ENCODE measurements at regions not wholly inside any gene's neighbourhood (a gene's known extent, or its start where the extent isn't known, plus 50 kb on each side); places are given as distances from the start of the nearest gene placed in this dataset.

DNA sequence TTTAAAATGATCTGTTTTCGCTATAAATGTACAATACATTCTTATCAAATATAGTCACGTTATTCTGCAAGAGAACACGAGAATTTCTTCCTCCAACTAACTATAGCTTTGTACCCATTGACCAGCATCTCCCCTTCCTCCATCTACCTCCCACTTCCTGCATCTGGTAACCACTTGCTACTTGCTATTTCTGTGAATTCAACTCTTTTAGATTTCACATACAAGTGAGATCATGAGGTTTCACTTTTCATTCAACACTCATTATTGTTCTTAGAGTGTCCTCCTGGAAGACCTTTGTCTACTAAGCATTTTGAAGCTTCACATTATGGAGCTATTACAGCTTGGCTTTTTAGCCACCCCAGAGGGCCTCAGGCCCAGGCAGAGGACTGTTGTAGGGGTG, 741.3 kb upstream of the FZD8 start:
- no peaks in the 10 kb centered on the region for H3K4me1 ChIP-seq
- DNase-seq (no peak), ATAC-seq (no peak)
- no peak overlapping the region for H3K27ac ChIP-seq
- H3K4me3 ChIP-seq: no peak overlapping the region
- intact Hi-C loops (cut with DNase I; ENCODE audit: low total_unique reads): no loop called here
- in situ Hi-C loops (cut with MboI; ENCODE audit: low sequenced_read_pairs in 4 of 4): no loop called here
- no peaks in the 10 kb centered on the region for H3K27me3 ChIP-seq
- no peaks in the 10 kb centered on the region for H3K36me3 ChIP-seq
- TF ChIP-seq POLR2A (IDR thresholded peaks at IDR 0.05): no peak
- TF ChIP-seq, protein P1, sequence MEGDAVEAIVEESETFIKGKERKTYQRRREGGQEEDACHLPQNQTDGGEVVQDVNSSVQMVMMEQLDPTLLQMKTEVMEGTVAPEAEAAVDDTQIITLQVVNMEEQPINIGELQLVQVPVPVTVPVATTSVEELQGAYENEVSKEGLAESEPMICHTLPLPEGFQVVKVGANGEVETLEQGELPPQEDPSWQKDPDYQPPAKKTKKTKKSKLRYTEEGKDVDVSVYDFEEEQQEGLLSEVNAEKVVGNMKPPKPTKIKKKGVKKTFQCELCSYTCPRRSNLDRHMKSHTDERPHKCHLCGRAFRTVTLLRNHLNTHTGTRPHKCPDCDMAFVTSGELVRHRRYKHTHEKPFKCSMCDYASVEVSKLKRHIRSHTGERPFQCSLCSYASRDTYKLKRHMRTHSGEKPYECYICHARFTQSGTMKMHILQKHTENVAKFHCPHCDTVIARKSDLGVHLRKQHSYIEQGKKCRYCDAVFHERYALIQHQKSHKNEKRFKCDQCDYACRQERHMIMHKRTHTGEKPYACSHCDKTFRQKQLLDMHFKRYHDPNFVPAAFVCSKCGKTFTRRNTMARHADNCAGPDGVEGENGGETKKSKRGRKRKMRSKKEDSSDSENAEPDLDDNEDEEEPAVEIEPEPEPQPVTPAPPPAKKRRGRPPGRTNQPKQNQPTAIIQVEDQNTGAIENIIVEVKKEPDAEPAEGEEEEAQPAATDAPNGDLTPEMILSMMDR (IDR thresholded peaks at IDR 0.05 in 4 of 5, conservative IDR thresholded peaks at IDR 0.05 in 1 of 5): no peak
- H3K9me3 ChIP-seq: no peaks in the 10 kb centered on the region

DNA sequence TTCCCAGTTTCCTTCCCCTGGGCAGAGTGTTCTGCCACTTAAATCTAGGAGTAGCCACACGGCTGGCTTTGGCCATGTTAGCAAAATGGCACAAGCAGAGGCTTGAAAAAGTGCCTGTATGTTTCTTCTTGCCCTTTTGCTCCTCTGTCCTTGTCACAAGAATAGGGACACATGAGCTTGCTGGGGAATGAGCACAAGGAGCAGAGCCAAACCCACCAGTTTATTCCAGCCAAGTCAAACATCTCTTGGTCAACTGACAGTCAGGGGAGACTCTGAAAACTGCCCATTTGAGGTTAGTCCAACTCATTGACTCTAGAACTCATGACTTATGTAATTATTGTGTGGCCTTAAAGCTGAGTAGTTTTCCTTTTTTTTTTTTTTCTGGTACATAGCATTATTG, 739.7 kb upstream of the FZD8 start:
- no peak overlapping the region for H3K4me3 ChIP-seq
- no peaks in the 10 kb centered on the region for H3K4me1 ChIP-seq
- no peak overlapping the region for H3K27ac ChIP-seq
- intact Hi-C loops (cut with DNase I; ENCODE audit: low total_unique reads): no loop called here
- DNase-seq: no peak
- TF ChIP-seq, protein P1 (IDR thresholded peaks at IDR 0.05 in 4 of 5, conservative IDR thresholded peaks at IDR 0.05 in 1 of 5): no peak
- TF ChIP-seq POLR2A (IDR thresholded peaks at IDR 0.05): no peak
- H3K27me3 ChIP-seq: no peaks in the 10 kb centered on the region
- in situ Hi-C loops (cut with MboI; ENCODE audit: low sequenced_read_pairs in 4 of 4): no loop called here
- H3K9me3 ChIP-seq: no peaks in the 10 kb centered on the region
- H3K36me3 ChIP-seq: no peaks in the 10 kb centered on the region
- no peak for ATAC-seq

DNA sequence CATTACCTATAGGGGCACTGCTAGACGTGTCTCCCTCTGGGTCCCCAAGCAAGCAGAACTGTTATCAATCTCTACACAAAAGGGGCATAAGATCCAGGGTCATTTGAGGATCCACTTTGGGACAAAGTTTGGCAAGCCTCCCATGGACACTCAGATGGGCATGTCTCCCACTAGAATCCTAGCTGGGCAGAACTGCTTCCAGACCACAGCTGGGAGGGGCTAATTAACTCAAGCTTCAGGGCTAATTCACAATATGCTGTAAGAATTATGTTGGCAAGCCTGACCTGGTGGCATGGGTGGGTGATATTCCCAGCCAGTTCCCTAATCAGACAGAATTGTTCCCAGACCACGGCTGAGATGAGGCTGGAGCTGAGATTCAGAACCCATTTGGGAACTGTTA, 738.4 kb upstream of the FZD8 start:
- ATAC-seq (no peak), DNase-seq (no peak)
- H3K27ac ChIP-seq: no peak overlapping the region
- in situ Hi-C loops (cut with MboI; ENCODE audit: low sequenced_read_pairs in 4 of 4) (no loop called here), intact Hi-C loops (cut with DNase I; ENCODE audit: low total_unique reads) (no loop called here)
- H3K9me3 ChIP-seq: no peaks in the 10 kb centered on the region
- TF ChIP-seq, protein P1 (IDR thresholded peaks at IDR 0.05 in 4 of 5, conservative IDR thresholded peaks at IDR 0.05 in 1 of 5): no peak
- no peak for TF ChIP-seq POLR2A (IDR thresholded peaks at IDR 0.05)
- no peaks in the 10 kb centered on the region for H3K4me1 ChIP-seq
- H3K36me3 ChIP-seq: no peaks in the 10 kb centered on the region
- no peak overlapping the region for H3K4me3 ChIP-seq
- no peaks in the 10 kb centered on the region for H3K27me3 ChIP-seq

DNA sequence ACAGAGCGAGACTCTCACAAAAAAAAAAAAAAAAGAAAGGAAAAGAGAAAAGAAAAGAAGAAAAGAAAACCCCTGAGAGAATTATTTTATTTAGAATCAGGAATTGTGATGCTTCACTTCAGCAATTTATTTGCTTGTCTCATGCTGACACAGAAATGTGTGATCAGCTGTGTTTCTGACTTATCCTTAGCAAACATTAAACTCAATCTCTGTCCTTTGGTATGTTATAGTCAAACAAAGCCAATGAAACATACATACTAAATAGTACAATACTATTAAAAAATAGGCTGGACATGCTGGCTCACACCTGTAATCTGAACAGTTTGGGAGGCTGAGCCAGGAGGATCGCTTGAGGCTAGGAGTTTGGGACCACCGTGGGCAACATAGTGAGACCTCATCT, 733.0 kb upstream of the FZD8 start:
- Histone ChIP-seq H3K27ac (no peak overlapping the region), H3K36me3 (no peaks in the 10 kb centered on the region), H3K27me3 (no peaks in the 10 kb centered on the region), H3K4me3 (no peak overlapping the region), H3K4me1 (no peaks in the 10 kb centered on the region), H3K9me3 (no peaks in the 10 kb centered on the region)
- no peak for ATAC-seq
- DNase-seq: no peak
- TF ChIP-seq, protein P1 (IDR thresholded peaks at IDR 0.05 in 4 of 5, conservative IDR thresholded peaks at IDR 0.05 in 1 of 5): no peak
- no peak for TF ChIP-seq POLR2A (IDR thresholded peaks at IDR 0.05)
- in situ Hi-C loops (cut with MboI; ENCODE audit: low sequenced_read_pairs in 4 of 4): no loop called here
- intact Hi-C loops (cut with DNase I; ENCODE audit: low total_unique reads): no loop called here

DNA sequence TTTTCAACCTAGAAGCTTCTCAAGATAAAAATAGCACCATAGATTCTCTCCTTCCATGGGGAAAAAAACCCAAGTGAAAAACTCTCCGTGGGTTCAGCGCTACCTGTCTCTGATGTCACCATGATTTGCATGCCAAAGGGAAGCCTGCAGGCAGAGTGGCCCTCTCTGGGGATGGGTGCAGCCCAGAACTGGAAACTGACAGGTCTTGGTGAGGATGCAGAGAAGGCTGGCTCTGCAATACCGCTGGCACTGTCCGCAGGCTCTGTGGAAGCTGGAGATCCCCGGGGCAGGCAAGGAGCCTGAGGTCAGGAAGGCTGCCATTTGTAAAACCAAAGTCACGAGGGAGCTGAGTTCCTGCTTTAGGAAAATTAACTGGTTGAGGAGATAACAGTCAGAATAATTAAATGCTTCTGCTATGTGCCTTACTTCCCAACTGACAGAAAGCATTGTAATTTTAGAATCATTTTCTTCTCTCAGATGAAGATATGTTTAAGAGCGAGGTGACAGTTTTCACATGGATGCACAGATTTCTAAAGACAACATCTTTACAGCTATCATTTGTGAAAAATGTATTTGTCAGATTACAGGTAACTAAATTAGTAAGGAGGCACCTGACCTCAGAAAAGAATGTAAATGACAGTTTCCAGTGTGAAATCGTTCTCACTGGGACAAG, 731.5 kb upstream of the FZD8 start:
- Histone ChIP-seq H3K36me3 (no peaks in the 10 kb centered on the region), H3K4me1 (no peaks in the 10 kb centered on the region), H3K4me3 (no peak overlapping the region), H3K27me3 (no peaks in the 10 kb centered on the region), H3K27ac (no peak overlapping the region), H3K9me3 (no peaks in the 10 kb centered on the region)
- DNase-seq: no peak
- ATAC-seq: no peak
- in situ Hi-C loops (cut with MboI; ENCODE audit: low sequenced_read_pairs in 4 of 4): no loop called here
- TF ChIP-seq POLR2A (IDR thresholded peaks at IDR 0.05): no peak
- intact Hi-C loops (cut with DNase I; ENCODE audit: low total_unique reads): no loop called here

Measured in gastrocnemius medialis (tissue), 4 donors.